ENCODE measurements at regions not wholly inside any gene's neighbourhood (a gene's known extent, or its start where the extent isn't known, plus 50 kb on each side); places are given as distances from the start of the nearest gene placed in this dataset.

DNA sequence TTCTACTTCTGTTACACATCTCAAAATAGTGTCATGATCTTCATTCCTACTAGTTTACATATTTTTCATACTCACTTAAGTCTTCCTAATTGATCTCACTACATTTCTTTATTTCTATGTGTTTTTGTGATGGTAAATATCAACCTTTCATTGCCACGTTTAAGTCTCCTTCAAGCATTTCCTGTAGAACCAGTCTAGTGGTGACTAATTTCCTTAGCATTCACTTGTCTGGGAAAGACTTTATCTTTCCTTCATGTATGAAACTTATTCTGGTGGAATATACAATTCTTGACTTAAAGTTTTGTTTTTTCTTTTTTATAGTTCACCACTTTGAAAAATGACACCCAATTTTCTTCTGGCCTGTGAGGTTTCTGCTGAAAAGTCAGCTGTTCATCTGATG is 181.4 kb upstream of the NEIL3 start:
- H3K9me3 Mint-ChIP-seq (ENCODE audit: unreplicated experiment) = peaks cover 3% of the 10 kb centered on the region
- H3K27me3 Mint-ChIP-seq (ENCODE audit: unreplicated experiment) = no peaks in the 10 kb centered on the region
- H3K4me1 Mint-ChIP-seq (ENCODE audit: low read depth, unreplicated experiment) = no peaks in the 10 kb centered on the region

DNA sequence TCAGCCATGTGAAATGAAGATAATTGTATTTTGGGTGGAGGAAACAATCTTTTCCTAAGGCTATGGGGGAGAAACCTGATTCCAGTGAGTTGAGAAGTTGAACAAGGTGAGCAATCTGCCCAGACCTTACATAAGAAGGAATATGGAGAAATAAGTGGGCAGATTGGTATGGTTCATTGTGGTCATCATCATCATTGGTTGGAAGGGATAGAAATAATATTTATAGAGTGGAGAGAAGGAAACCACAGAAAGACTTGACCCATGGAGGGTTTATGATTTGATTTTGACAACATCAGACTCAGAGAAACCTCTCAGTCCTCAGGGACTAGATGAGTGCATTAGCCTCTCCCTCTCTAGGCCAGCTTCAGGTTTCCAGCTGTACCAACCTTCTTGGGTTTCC is 177.9 kb upstream of the NEIL3 start:
- Mint-ChIP-seq H3K4me1 (ENCODE audit: low read depth, unreplicated experiment) (no peaks in the 10 kb centered on the region), H3K9me3 (ENCODE audit: unreplicated experiment) (peaks cover 5% of the 10 kb centered on the region), H3K36me3 (ENCODE audit: unreplicated experiment) (peaks cover 18% of the 10 kb centered on the region), H3K27ac (ENCODE audit: unreplicated experiment) (no peak overlapping the region), H3K4me3 (ENCODE audit: unreplicated experiment) (no peak overlapping the region), H3K27me3 (ENCODE audit: unreplicated experiment) (peaks cover 4% of the 10 kb centered on the region)
- DNase-seq = no peak
- TF ChIP-seq, protein P1, sequence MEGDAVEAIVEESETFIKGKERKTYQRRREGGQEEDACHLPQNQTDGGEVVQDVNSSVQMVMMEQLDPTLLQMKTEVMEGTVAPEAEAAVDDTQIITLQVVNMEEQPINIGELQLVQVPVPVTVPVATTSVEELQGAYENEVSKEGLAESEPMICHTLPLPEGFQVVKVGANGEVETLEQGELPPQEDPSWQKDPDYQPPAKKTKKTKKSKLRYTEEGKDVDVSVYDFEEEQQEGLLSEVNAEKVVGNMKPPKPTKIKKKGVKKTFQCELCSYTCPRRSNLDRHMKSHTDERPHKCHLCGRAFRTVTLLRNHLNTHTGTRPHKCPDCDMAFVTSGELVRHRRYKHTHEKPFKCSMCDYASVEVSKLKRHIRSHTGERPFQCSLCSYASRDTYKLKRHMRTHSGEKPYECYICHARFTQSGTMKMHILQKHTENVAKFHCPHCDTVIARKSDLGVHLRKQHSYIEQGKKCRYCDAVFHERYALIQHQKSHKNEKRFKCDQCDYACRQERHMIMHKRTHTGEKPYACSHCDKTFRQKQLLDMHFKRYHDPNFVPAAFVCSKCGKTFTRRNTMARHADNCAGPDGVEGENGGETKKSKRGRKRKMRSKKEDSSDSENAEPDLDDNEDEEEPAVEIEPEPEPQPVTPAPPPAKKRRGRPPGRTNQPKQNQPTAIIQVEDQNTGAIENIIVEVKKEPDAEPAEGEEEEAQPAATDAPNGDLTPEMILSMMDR (IDR thresholded peaks at IDR 0.05; ENCODE audit: partially characterized antibody, unreplicated experiment) = no peak

More for the DNA sequence above, 181.4 kb upstream of the NEIL3 start:
- Mint-ChIP-seq H3K36me3 (ENCODE audit: unreplicated experiment) (peaks cover 18% of the 10 kb centered on the region), H3K4me3 (ENCODE audit: unreplicated experiment) (no peak overlapping the region), H3K27ac (ENCODE audit: unreplicated experiment) (no peak overlapping the region)
- TF ChIP-seq, protein P1 (IDR thresholded peaks at IDR 0.05; ENCODE audit: partially characterized antibody, unreplicated experiment) = no peak
- DNase-seq = no peak

DNA sequence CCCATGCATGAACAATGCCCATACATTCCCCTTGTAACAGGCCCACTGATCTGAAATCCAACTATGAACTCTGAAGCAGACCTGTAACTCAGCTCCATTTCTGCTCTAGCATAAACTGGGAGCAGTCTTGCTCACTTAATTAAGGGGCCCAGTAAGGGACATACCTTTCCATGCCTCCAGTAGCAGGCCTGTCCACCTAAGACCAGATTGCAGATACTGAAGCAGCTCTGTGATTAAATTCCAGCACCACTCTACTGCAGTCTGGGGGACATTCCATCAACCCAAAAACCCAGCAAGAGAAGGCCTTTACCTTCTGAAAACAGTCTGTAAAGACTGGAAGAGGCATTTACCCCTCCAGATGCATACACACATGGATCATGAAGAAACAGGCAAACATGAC is 162.0 kb upstream of the NEIL3 start:
- no peaks in the 10 kb centered on the region for H3K36me3 Mint-ChIP-seq (ENCODE audit: unreplicated experiment)
- no peak overlapping the region for H3K4me3 Mint-ChIP-seq (ENCODE audit: unreplicated experiment)
- no peaks in the 10 kb centered on the region for H3K4me1 Mint-ChIP-seq (ENCODE audit: low read depth, unreplicated experiment)
- no peak overlapping the region for H3K27ac Mint-ChIP-seq (ENCODE audit: unreplicated experiment)
- H3K27me3 Mint-ChIP-seq (ENCODE audit: unreplicated experiment) = no peaks in the 10 kb centered on the region
- TF ChIP-seq, protein P1 (IDR thresholded peaks at IDR 0.05; ENCODE audit: partially characterized antibody, unreplicated experiment) = no peak
- no peaks in the 10 kb centered on the region for H3K9me3 Mint-ChIP-seq (ENCODE audit: unreplicated experiment)
- no peak for DNase-seq

DNA sequence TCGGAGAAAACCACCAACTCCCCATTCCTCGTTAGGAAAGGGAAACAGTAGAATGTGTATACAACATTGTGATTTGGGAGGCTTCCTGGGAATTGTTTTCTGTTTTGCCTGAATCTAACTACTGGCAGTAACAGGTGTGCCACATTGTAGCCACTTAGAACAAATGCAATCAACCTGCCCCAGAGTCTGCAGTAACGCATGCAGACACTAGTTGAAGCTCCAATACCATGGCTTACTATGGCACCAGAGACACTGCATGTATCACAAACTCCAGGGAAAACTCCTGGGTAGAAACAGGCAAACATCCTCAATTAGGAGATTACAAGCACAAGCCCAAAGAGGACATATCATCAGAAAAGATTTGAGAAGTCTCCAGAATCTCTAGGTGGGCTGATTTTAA is 154.2 kb upstream of the NEIL3 start:
- no peak overlapping the region for H3K27ac Mint-ChIP-seq (ENCODE audit: unreplicated experiment)
- H3K27me3 Mint-ChIP-seq (ENCODE audit: unreplicated experiment) = no peaks in the 10 kb centered on the region
- no peaks in the 10 kb centered on the region for H3K9me3 Mint-ChIP-seq (ENCODE audit: unreplicated experiment)
- no peaks in the 10 kb centered on the region for H3K4me1 Mint-ChIP-seq (ENCODE audit: low read depth, unreplicated experiment)
- H3K36me3 Mint-ChIP-seq (ENCODE audit: unreplicated experiment) = no peaks in the 10 kb centered on the region
- DNase-seq = no peak
- H3K4me3 Mint-ChIP-seq (ENCODE audit: unreplicated experiment) = no peak overlapping the region
- TF ChIP-seq, protein P1 (IDR thresholded peaks at IDR 0.05; ENCODE audit: partially characterized antibody, unreplicated experiment) = no peak

DNA sequence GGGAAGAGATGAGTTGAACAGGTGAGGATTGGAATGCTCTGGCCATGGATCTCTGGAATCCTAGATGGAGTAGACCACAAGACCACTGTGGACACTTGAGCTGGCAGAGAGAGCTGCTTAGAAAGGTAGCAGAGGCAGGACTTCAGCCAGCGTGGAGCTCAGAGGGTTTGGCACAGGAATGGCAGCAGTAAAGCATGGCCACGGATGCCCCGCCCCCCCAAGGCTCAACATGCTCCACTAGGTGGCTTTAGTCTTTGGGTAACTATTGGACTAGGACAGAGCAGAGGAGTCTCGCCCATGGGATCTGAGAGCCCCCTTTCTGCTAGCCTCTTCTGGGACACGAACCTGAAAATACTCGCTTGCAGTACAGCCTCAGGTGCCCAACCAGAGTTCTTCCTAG is 150.1 kb upstream of the NEIL3 start:
- TF ChIP-seq, protein P1 (IDR thresholded peaks at IDR 0.05; ENCODE audit: partially characterized antibody, unreplicated experiment) = no peak
- H3K27ac Mint-ChIP-seq (ENCODE audit: unreplicated experiment) = no peak overlapping the region
- H3K4me3 Mint-ChIP-seq (ENCODE audit: unreplicated experiment) = no peak overlapping the region
- no peaks in the 10 kb centered on the region for H3K4me1 Mint-ChIP-seq (ENCODE audit: low read depth, unreplicated experiment)
- DNase-seq = no peak
- H3K9me3 Mint-ChIP-seq (ENCODE audit: unreplicated experiment) = no peaks in the 10 kb centered on the region
- no peaks in the 10 kb centered on the region for H3K36me3 Mint-ChIP-seq (ENCODE audit: unreplicated experiment)
- no peaks in the 10 kb centered on the region for H3K27me3 Mint-ChIP-seq (ENCODE audit: unreplicated experiment)
